Mesenchymal stem cell (in vitro differentiated cells and primary cell): ENCODE measurements at regions not wholly inside any gene's neighbourhood (a gene's known extent, or its start where the extent isn't known, plus 50 kb on each side); places are given as distances from the start of the nearest gene placed in this dataset.

Experiments
- DNase-seq: peaks from one replicate; pipeline ENCODE4 v3.0.0-alpha.2; 2013
- H2AFZ ChIP-seq: one replicate; pipeline ENCODE4 v1.6.1; 2013; ENCODE audit warnings: low read depth, mild to moderate bottlenecking, control low read depth, inconsistent platforms, low read length, moderate library complexity
- H2AK5ac ChIP-seq: 2 replicates; pipeline ENCODE4 v1.6.1; 2013; ENCODE audit warnings: low read length, moderate library complexity, mild to moderate bottlenecking, inconsistent platforms; ENCODE audit not compliant: severe bottlenecking
- H2BK120ac ChIP-seq: one replicate; pipeline ENCODE4 v1.6.1; 2013; ENCODE audit warnings: low read depth, mild to moderate bottlenecking, inconsistent platforms, low read length, moderate library complexity
- H2BK12ac ChIP-seq, 2 experiments: one replicate each; pipeline ENCODE4 v1.6.1; 2013; ENCODE audit warnings: inconsistent platforms in 2 of 2, low read length in 2 of 2, mild to moderate bottlenecking in 2 of 2, moderate library complexity in 2 of 2, control low read depth in 1 of 2
- H2BK15ac ChIP-seq: one replicate; pipeline ENCODE4 v1.6.1; 2013; ENCODE audit warnings: mild to moderate bottlenecking, low read depth, inconsistent platforms; ENCODE audit not compliant: poor library complexity, severe bottlenecking
- H2BK5ac ChIP-seq: 2 replicates; pipeline ENCODE4 v1.6.1; 2013; ENCODE audit warnings: low read depth, mild to moderate bottlenecking, low read length, control low read depth, inconsistent platforms; ENCODE audit not compliant: poor library complexity, severe bottlenecking
- H3K14ac ChIP-seq, 2 experiments: one replicate each; pipeline ENCODE4 v1.6.1; 2013; ENCODE audit warnings: inconsistent platforms in 2 of 2, low read length in 2 of 2, control low read depth in 1 of 2, mild to moderate bottlenecking in 1 of 2, moderate library complexity in 1 of 2
- H3K18ac ChIP-seq, 2 experiments: one replicate each; pipeline ENCODE4 v1.6.1; 2013; ENCODE audit warnings: inconsistent platforms in 2 of 2, low read length in 2 of 2, control low read depth in 1 of 2, low read depth in 1 of 2, mild to moderate bottlenecking in 1 of 2
- H3K23ac ChIP-seq, 2 experiments: one replicate each; pipeline ENCODE4 v1.6.1; 2013; ENCODE audit warnings: inconsistent platforms in 2 of 2, low read length in 2 of 2, mild to moderate bottlenecking in 2 of 2, moderate library complexity in 2 of 2, control low read depth in 1 of 2
- H3K27ac ChIP-seq: 2 replicates; pipeline ENCODE4 v1.5.1; 2013; ENCODE audit warnings: mild to moderate bottlenecking, moderate library complexity, low read length, control low read depth, inconsistent platforms; ENCODE audit not compliant: poor library complexity, severe bottlenecking
- H3K27me3 ChIP-seq, 2 experiments: 2 replicates each; pipeline versions ENCODE4 v1.6.1 to v1.7.0; 2013; ENCODE audit warnings: low read length in 2 of 2, mild to moderate bottlenecking in 2 of 2, moderate library complexity in 2 of 2, control low read depth in 1 of 2, inconsistent platforms in 1 of 2; ENCODE audit not compliant: control insufficient read depth in 1 of 2, insufficient read depth in 1 of 2
- H3K36me3 ChIP-seq, 2 experiments: 2 replicates each; pipeline versions ENCODE4 v1.6.1 to v1.7.0; 2013; ENCODE audit warnings: low read length in 2 of 2, control low read depth in 1 of 2, inconsistent platforms in 1 of 2, low read depth in 1 of 2, mild to moderate bottlenecking in 1 of 2; ENCODE audit not compliant: insufficient read depth in 2 of 2, control insufficient read depth in 1 of 2
- H3K4ac ChIP-seq, 2 experiments: one replicate each; pipeline ENCODE4 v1.6.1; 2013; ENCODE audit warnings: inconsistent platforms in 2 of 2, low read length in 2 of 2, mild to moderate bottlenecking in 2 of 2, moderate library complexity in 2 of 2, control low read depth in 1 of 2, low read depth in 1 of 2
- H3K4me1 ChIP-seq: 2 replicates; pipeline ENCODE4 v1.6.1; 2013; ENCODE audit warnings: low read depth, low read length, control low read depth; ENCODE audit not compliant: control insufficient read depth, insufficient read depth
- H3K4me2 ChIP-seq: 2 replicates; pipeline ENCODE4 v1.6.1; 2013; ENCODE audit warnings: low read length, mild to moderate bottlenecking, inconsistent platforms; ENCODE audit not compliant: poor library complexity, severe bottlenecking
- H3K4me3 ChIP-seq, 2 experiments: 2 replicates each; pipeline versions ENCODE4 v1.5.1 to v1.7.0; 2013; ENCODE audit warnings: low read length in 2 of 2, mild to moderate bottlenecking in 2 of 2, control low read depth in 1 of 2, low read depth in 1 of 2; ENCODE audit not compliant: insufficient read depth in 1 of 2
- H3K79me1 ChIP-seq: replicated peaks from 2 replicates; pipeline ENCODE4 v1.6.1; 2013; ENCODE audit warnings: mild to moderate bottlenecking, control low read depth, low read length, inconsistent platforms; ENCODE audit not compliant: poor library complexity, severe bottlenecking
- H3K9ac ChIP-seq: 2 replicates; pipeline ENCODE4 v1.7.0; 2013; ENCODE audit warnings: mild to moderate bottlenecking, low read length, moderate library complexity
- H3K9me3 ChIP-seq: 2 replicates; pipeline ENCODE4 v1.7.0; 2013; ENCODE audit warnings: mild to moderate bottlenecking, low read length; ENCODE audit not compliant: control insufficient read depth
- H4K8ac ChIP-seq: one replicate; pipeline ENCODE4 v1.6.1; 2013; ENCODE audit warnings: inconsistent platforms, mild to moderate bottlenecking, low read length, moderate library complexity
- H4K91ac ChIP-seq: one replicate; pipeline ENCODE4 v1.6.1; 2013; ENCODE audit warnings: mild to moderate bottlenecking, low read length, inconsistent platforms
- WGBS: methylation state at CpG from one replicate; pipeline ENCODE4 v1.1.7; 2013; ENCODE audit warnings: mixed read lengths; 5-methylcytosine and 5-hydroxymethylcytosine counted together

DNA sequence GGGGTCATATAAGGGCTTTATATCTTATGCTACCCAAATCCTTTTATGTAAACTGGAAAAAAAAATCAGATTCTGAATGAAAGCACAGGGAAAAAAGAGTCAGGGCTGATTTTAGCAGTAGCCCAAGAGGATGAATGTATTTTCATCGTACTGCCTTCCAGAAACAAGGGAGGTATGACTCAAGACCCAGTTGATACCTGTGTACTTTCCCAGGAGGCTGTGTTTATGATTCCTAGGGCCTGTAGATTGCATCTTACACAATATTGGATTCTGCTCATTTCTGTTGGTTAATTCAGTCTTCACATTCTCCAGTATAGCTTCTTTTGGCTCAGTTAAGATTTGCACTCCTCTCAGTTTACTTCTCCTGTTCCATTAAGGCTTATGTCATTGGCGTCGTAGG, 127.9 kb upstream of the LIMCH1 start:
- H3K4me1 ChIP-seq, result no peaks in the 10 kb centered on the region
- H3K36me3 ChIP-seq, result no peaks in the 10 kb centered on the region
- H3K4me2 ChIP-seq, result no peak overlapping the region
- H4K91ac ChIP-seq, result no peak overlapping the region
- H2BK120ac ChIP-seq, result no peak overlapping the region
- no peak overlapping the region for H3K18ac ChIP-seq
- no peak overlapping the region for H3K4me3 ChIP-seq
- no peak overlapping the region for H2BK12ac ChIP-seq
- H3K79me1 ChIP-seq, result no peaks in the 10 kb centered on the region
- H2AK5ac ChIP-seq, result no peak overlapping the region
- no peak overlapping the region for H3K9ac ChIP-seq
- H3K4ac ChIP-seq, result no peak overlapping the region
- H3K9me3 ChIP-seq, result no peaks in the 10 kb centered on the region
- H2BK5ac ChIP-seq, result no peak overlapping the region
- no peak overlapping the region for H3K27ac ChIP-seq
- DNase-seq, result peak; percentile 86
- no peak overlapping the region for H2BK15ac ChIP-seq
- no peak overlapping the region for H4K8ac ChIP-seq
- WGBS, result 45% methylated on average over 3 of the region's 3 CpGs
- H2AFZ ChIP-seq, result no peak overlapping the region
- no peak overlapping the region for H3K14ac ChIP-seq
- H3K27me3 ChIP-seq, result no peaks in the 10 kb centered on the region
- no peak overlapping the region for H3K23ac ChIP-seq

DNA sequence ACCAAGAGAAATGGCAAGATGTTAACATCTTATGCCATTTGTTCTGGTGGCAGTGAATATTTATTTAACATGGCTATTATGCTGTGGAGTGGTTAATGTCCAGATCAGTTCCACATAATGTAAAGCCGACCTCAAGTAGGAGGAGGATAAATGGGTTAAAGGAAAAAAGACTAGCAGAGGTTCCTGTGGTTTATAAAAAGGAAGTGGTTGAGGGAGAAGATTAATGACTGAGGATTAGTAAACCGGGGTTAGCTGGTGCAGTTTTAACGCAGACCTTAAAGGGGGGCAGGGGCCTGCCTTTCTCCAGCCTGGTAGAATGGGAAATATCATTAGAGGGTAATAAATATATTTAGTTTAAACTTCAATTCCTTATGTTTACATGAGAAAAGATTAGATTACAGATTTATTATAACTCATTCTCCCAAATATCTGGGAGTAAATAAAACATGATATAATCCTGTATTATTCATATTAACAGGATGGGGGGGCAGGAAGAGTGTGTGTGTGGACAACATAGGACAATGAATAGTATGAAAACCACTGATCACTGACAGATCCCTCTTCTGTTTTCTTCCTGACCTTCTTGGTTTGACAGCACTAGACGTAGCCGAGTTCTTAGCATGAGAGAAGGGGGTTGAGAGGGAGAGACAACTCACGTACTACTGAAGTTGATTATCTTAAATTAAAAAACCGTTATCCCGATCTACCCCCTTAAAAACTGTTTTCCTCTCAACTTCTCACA, 124.1 kb upstream of the LIMCH1 start:
- Histone ChIP-seq H2BK15ac (no peak overlapping the region), H3K9ac (no peak overlapping the region), H3K4ac (no peak overlapping the region), H3K4me1 (peaks cover 3% of the 10 kb centered on the region), H4K91ac (no peak overlapping the region), H3K4me2 (no peak overlapping the region), H4K8ac (no peak overlapping the region), H3K79me1 (no peaks in the 10 kb centered on the region), H2AK5ac (no peak overlapping the region), H2BK5ac (no peak overlapping the region), H3K14ac (no peak overlapping the region), H3K23ac (no peak overlapping the region), H3K18ac (peak overlapping the region in 1 of 2 experiments; percentile 1), H2AFZ (no peak overlapping the region), H2BK12ac (no peak overlapping the region), H2BK120ac (no peak overlapping the region), H3K4me3 (no peak overlapping the region), H3K36me3 (no peaks in the 10 kb centered on the region), H3K9me3 (no peaks in the 10 kb centered on the region), H3K27me3 (no peaks in the 10 kb centered on the region), H3K27ac (no peak overlapping the region)
- WGBS, result 27% methylated on average over 8 of the region's 8 CpGs
- DNase-seq, result peak; percentile 86

DNA sequence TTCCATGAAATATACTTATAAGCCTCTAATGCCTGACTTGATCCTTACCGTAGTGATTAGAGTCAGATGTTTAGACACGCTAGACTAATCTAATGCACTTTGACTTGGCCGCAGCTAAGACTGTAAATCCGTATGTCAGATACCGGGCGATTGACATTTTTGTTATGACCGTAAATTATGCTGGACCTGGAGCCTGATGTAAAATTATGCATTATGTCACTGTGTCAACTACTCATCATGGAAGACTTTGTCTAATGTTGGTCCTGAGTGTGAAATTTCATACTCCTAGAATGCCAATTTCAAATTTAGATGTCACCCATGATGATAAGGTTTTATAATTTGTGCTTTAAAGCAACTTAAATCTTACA, 123.6 kb upstream of the LIMCH1 start:
- peak overlapping the region in 1 of 2 experiments; percentile 48 for H2BK12ac ChIP-seq
- H3K23ac ChIP-seq, result no peak overlapping the region
- H4K8ac ChIP-seq, result no peak overlapping the region

DNA sequence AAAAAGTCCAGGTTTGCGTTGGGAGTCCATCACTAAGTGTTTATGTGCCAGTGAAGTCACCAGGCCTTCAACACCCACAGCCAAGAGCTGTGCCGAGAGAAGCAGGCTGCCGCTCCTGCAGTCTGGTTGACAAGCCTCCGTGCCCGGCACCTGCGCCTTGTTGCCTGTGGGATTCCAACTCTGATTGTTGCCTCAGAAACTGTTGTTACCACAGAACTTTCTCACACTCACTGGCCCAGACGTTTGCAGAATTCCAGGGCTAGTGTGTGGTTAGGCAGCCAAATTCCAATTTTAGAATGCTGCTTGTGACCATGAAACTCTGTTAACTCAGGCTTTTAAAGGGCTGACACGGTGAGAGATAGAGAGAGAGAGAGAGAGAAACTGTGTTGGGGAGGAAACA, 119.5 kb upstream of the LIMCH1 start:
- H2AFZ ChIP-seq, result no peak overlapping the region
- peaks cover 3% of the 10 kb centered on the region for H3K4me1 ChIP-seq
- H4K91ac ChIP-seq, result peak overlapping the region; percentile 35
- peak overlapping the region; percentile 93 for H2BK15ac ChIP-seq
- H4K8ac ChIP-seq, result no peak overlapping the region
- H2BK5ac ChIP-seq, result no peak overlapping the region
- peak overlapping the region in 1 of 2 experiments; percentile 79 for H2BK12ac ChIP-seq
- H3K23ac ChIP-seq, result no peak overlapping the region
- peak overlapping the region; percentile 29 for H2BK120ac ChIP-seq
- H3K4me3 ChIP-seq, result no peak overlapping the region
- H3K9ac ChIP-seq, result peak overlapping the region; percentile 4
- no peak overlapping the region for H2AK5ac ChIP-seq
- peak overlapping the region in 1 of 2 experiments; percentile 49 for H3K4ac ChIP-seq
- H3K79me1 ChIP-seq, result no peaks in the 10 kb centered on the region
- WGBS, result 64% methylated on average over 8 of the region's 8 CpGs
- no peaks in the 10 kb centered on the region for H3K27me3 ChIP-seq
- peak; percentile 88 for DNase-seq
- H3K9me3 ChIP-seq, result no peaks in the 10 kb centered on the region
- H3K27ac ChIP-seq, result no peak overlapping the region
- H3K36me3 ChIP-seq, result no peaks in the 10 kb centered on the region
- H3K14ac ChIP-seq, result peak overlapping the region in 1 of 2 experiments; percentile 35
- no peak overlapping the region for H3K4me2 ChIP-seq
- H3K18ac ChIP-seq, result peak overlapping the region; percentile 46 to 67

More for the DNA sequence above, 123.6 kb upstream of the LIMCH1 start:
- no peak overlapping the region for H2BK5ac ChIP-seq
- no peak overlapping the region for H3K9ac ChIP-seq
- WGBS, result 58% methylated on average over 7 of the region's 7 CpGs
- DNase-seq, result no peak
- H3K36me3 ChIP-seq, result no peaks in the 10 kb centered on the region
- H3K27me3 ChIP-seq, result no peaks in the 10 kb centered on the region
- H3K27ac ChIP-seq, result no peak overlapping the region
- H3K4me2 ChIP-seq, result no peak overlapping the region
- H3K18ac ChIP-seq, result no peak overlapping the region
- H3K4me3 ChIP-seq, result no peak overlapping the region
- no peak overlapping the region for H3K4ac ChIP-seq
- H3K4me1 ChIP-seq, result peaks cover 3% of the 10 kb centered on the region
- no peaks in the 10 kb centered on the region for H3K79me1 ChIP-seq
- no peak overlapping the region for H3K14ac ChIP-seq
- H2BK120ac ChIP-seq, result no peak overlapping the region
- H2AK5ac ChIP-seq, result no peak overlapping the region
- no peak overlapping the region for H2AFZ ChIP-seq
- no peaks in the 10 kb centered on the region for H3K9me3 ChIP-seq
- H2BK15ac ChIP-seq, result no peak overlapping the region
- H4K91ac ChIP-seq, result no peak overlapping the region
